Tibial nerve (tissue), 4 donors: ENCODE measurements at regions not wholly inside any gene's neighbourhood (a gene's known extent, or its start where the extent isn't known, plus 50 kb on each side); places are given as distances from the start of the nearest gene placed in this dataset.

ENCODE experiments used
- CTCF ChIP-seq, 5 experiments: fragments of 200-600 bp in 3 of 5; fragments of 450-650 bp in 2 of 5; sonication (generic) in 3 of 5; IDR thresholded peaks; one replicate each; pipeline ENCODE4 v1.5.1; 2016 to 2019; ENCODE audit warnings: antibody characterized with exemption in 5 of 5, mild to moderate bottlenecking in 3 of 5, moderate library complexity in 2 of 5
- EP300 ChIP-seq, 2 donors: sonication (generic); formaldehyde crosslinking; IDR thresholded peaks; one replicate each; pipeline ENCODE4 v1.6.1; 2017; ENCODE audit warnings: antibody characterized with exemption in 2 of 2, mild to moderate bottlenecking in 1 of 2
- POLR2A ChIP-seq, 2 donors: fragments of 450-650 bp; IDR thresholded peaks; one replicate each; pipeline ENCODE4 v1.6.1; 2017; ENCODE audit warnings: antibody characterized with exemption in 2 of 2, mild to moderate bottlenecking in 2 of 2, moderate library complexity in 2 of 2

DNA sequence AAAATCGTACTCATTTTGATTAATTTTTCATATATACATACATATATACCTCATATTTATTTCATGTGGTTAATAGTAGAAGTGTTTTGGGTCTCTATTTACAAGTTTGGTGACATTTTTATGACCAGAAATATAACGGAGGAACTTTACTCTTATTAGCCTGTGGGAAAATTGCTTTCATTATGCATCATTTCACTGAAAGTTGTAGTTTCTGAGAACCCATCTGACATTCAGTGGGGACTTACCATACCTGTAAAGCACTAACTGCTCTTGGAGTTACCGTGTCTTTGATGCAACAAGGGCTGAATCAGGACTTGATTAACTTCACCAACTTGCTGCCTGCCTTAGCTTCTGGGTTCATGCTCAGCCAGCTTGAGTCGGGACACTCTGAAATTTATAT, 49.9 kb upstream of the ITPKB start:
- no peak for TF ChIP-seq POLR2A (IDR thresholded peaks at IDR 0.05)
- no peak for TF ChIP-seq CTCF (IDR thresholded peaks at IDR 0.05)
- TF ChIP-seq EP300 (IDR thresholded peaks at IDR 0.05), result no peak
